PFSK-1 (cell line): ENCODE measurements at regions not wholly inside any gene's neighbourhood (a gene's known extent, or its start where the extent isn't known, plus 50 kb on each side); places are given as distances from the start of the nearest gene placed in this dataset.

Source experiments
- POLR2AphosphoS5 ChIP-seq: IDR thresholded peaks from 2 replicates; pipeline ENCODE4 v1.6.1; 2012; ENCODE audit warnings: low read depth, mild to moderate bottlenecking, control low read depth, low read length, moderate library complexity
- TAF1 ChIP-seq: IDR thresholded peaks from 2 replicates; pipeline ENCODE4 v1.6.1; 2012; ENCODE audit warnings: low read length, control low read depth, borderline replicate concordance; ENCODE audit not compliant: insufficient read depth
- TF ChIP-seq, protein P1 (sequence below), 2 experiments: IDR thresholded peaks; 2 replicates each; pipeline versions ENCODE4 v1.6.1 to v1.8.0; 2011 to 2012; ENCODE audit warnings: low read depth in 2 of 2, low read length in 2 of 2, control low read depth in 1 of 2, inconsistent platforms in 1 of 2, mild to moderate bottlenecking in 1 of 2, moderate library complexity in 1 of 2; ENCODE audit not compliant: insufficient read depth in 1 of 2

DNA sequence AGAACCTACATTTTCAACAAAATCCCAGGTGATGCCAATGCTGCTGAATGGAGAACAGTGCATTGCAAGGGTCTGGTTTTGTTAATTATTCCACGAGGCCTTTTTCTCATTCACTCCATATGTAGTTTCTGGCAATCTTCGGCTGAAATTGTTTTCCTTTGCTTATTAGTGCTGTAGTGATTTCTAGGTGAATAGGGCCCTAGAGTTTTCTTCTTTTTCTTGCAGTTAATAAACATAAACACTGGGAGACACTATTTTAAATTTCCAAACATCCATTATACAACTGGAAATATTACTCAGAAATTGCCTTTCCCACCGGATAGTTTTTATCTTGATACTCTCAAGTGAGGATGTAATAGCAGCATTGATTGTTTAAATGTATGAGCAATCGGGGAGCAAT, 435.6 kb downstream of the XPNPEP1 start:
- TF ChIP-seq POLR2AphosphoS5 (no peak), TAF1 (no peak)
- TF ChIP-seq, protein P1, sequence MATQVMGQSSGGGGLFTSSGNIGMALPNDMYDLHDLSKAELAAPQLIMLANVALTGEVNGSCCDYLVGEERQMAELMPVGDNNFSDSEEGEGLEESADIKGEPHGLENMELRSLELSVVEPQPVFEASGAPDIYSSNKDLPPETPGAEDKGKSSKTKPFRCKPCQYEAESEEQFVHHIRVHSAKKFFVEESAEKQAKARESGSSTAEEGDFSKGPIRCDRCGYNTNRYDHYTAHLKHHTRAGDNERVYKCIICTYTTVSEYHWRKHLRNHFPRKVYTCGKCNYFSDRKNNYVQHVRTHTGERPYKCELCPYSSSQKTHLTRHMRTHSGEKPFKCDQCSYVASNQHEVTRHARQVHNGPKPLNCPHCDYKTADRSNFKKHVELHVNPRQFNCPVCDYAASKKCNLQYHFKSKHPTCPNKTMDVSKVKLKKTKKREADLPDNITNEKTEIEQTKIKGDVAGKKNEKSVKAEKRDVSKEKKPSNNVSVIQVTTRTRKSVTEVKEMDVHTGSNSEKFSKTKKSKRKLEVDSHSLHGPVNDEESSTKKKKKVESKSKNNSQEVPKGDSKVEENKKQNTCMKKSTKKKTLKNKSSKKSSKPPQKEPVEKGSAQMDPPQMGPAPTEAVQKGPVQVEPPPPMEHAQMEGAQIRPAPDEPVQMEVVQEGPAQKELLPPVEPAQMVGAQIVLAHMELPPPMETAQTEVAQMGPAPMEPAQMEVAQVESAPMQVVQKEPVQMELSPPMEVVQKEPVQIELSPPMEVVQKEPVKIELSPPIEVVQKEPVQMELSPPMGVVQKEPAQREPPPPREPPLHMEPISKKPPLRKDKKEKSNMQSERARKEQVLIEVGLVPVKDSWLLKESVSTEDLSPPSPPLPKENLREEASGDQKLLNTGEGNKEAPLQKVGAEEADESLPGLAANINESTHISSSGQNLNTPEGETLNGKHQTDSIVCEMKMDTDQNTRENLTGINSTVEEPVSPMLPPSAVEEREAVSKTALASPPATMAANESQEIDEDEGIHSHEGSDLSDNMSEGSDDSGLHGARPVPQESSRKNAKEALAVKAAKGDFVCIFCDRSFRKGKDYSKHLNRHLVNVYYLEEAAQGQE (IDR thresholded peaks at IDR 0.05; ENCODE audit: insufficient read depth in 1 of 2, low read depth in 2 of 2, low read length in 2 of 2) = no peak
